NCI-H2029 (cell line): ENCODE measurements at regions not wholly inside any gene's neighbourhood (a gene's known extent, or its start where the extent isn't known, plus 50 kb on each side); places are given as distances from the start of the nearest gene placed in this dataset.

Experiments used
- DNase-seq: peaks from one replicate; lab custom pipeline; 2025; lab: John Stamatoyannopoulos, UW

GRCh38 chr18:59963229-59963628 is 63.4 kb downstream of the PMAIP1 start:
- DNase-seq = no peak

GRCh38 chr18:59961070-59961469 is 61.3 kb downstream of the PMAIP1 start:
- DNase-seq = peak; percentile 11

DNA sequence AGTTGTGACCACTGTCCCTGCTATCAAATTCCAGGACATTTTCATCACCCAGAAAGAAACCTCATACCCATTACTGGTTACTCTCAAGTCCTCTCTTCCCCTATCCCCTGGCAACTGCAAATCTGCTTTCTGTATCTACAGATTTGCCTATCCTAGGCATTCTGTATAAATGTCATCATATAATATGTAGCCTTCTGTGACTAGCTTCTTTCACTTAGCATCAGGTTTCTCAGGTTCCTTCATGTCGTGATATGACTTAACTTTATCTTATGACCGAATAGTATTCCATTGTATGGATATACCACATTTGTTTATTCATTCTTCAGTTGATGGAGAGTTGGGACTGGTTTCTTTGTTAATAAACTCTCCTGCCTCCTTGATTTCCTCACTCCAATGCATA is 60.5 kb downstream of the PMAIP1 start:
- no peak for DNase-seq

GRCh38 chr18:59959606-59960005 is 59.8 kb downstream of the PMAIP1 start:
- no peak for DNase-seq

GRCh38 chr18:59959073-59959472 is 59.3 kb downstream of the PMAIP1 start:
- DNase-seq = no peak

DNA sequence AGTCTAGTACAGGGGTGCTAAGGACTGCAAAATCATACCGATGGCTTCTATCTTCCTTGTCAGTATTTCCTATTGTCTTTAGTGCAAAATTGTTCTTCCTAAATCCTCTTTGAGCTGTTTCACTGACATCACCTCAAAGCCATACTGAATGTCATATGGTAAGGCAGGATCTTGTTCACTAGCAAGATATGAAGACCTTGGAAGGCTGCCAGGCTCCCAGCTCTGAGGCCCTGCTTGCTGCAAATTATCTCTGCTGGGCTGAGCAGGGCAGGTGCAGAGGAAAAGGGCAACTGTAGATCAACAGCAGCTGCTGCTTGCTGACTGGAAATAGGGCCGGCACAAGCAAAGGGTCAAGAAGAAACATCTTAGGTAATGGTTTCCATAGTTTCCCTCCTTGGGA is 58.2 kb downstream of the PMAIP1 start:
- peak; percentile 69 for DNase-seq

- no peak for DNase-seq
These were observed 55.0 kb downstream of the PMAIP1 start for GRCh38 chr18:59954755-59955156.

DNA sequence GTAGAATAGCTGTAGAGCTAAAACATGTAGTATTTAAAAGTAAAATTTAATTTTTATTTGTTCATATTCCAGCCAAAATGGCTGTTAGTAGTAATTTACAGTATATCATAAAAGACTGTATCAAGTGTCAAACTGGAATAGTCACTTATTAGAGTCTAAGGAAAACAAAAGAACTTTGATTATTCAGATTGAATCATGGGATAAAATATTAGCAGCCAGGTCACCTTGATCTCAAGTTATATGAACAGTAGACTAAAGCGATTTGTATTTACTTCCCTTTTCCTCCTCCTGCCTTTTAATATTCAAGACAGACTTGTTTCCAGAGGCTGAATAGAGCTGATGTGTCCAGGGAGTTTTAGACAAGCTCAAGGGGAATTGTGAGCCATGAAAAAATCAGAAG is 54.4 kb downstream of the PMAIP1 start:
- DNase-seq = no peak
